Skeletal muscle satellite cell (primary cell): ENCODE measurements at regions not wholly inside any gene's neighbourhood (a gene's known extent, or its start where the extent isn't known, plus 50 kb on each side); places are given as distances from the start of the nearest gene placed in this dataset.

Experiments used
- H3K27me3 ChIP-seq: 2 replicates; pipeline ENCODE4 v1.7.0; 2013; ENCODE audit warnings: low read length; ENCODE audit not compliant: control insufficient read depth, insufficient read depth
- H3K36me3 ChIP-seq: 2 replicates; pipeline ENCODE4 v1.7.0; 2013; ENCODE audit warnings: mild to moderate bottlenecking, control low read depth, low read length; ENCODE audit not compliant: insufficient read depth
- H3K4me1 ChIP-seq: 2 replicates; pipeline ENCODE4 v1.7.0; 2013; ENCODE audit warnings: low read length; ENCODE audit not compliant: control insufficient read depth, insufficient read depth
- H3K4me2 ChIP-seq: 2 replicates; pipeline ENCODE4 v1.7.0; 2013; ENCODE audit warnings: mild to moderate bottlenecking, low read length
- H3K4me3 ChIP-seq: 2 replicates; pipeline ENCODE4 v1.7.0; 2013; ENCODE audit warnings: low read length
- H3K9ac ChIP-seq: 2 replicates; pipeline ENCODE4 v1.7.0; 2013; ENCODE audit warnings: mild to moderate bottlenecking, low read depth, low read length, moderate library complexity
- H3K9me3 ChIP-seq: replicated peaks from 2 replicates; pipeline ENCODE4 v1.7.0; 2013; ENCODE audit warnings: mild to moderate bottlenecking, control low read depth, low read length

- H3K4me3 ChIP-seq = no peak overlapping the region
- no peaks in the 10 kb centered on the region for H3K27me3 ChIP-seq
- H3K9ac ChIP-seq = no peak overlapping the region
- peaks cover 17% of the 10 kb centered on the region for H3K4me1 ChIP-seq
- no peak overlapping the region for H3K4me2 ChIP-seq
- no peaks in the 10 kb centered on the region for H3K36me3 ChIP-seq
- no peaks in the 10 kb centered on the region for H3K9me3 ChIP-seq
These were observed 128.7 kb upstream of the GLI2 start for GRCh38 chr2:120606931-120607330.

GRCh38 chr2:120607506-120607905 lies 128.2 kb upstream of the GLI2 start:
- H3K36me3 ChIP-seq = no peaks in the 10 kb centered on the region
- H3K9me3 ChIP-seq = no peaks in the 10 kb centered on the region
- no peak overlapping the region for H3K4me2 ChIP-seq
- H3K27me3 ChIP-seq = no peaks in the 10 kb centered on the region
- H3K4me1 ChIP-seq = peaks cover 18% of the 10 kb centered on the region
- H3K9ac ChIP-seq = no peak overlapping the region
- H3K4me3 ChIP-seq = no peak overlapping the region

GRCh38 chr2:120607996-120608395 lies 127.7 kb upstream of the GLI2 start:
- Histone ChIP-seq H3K9me3 (no peaks in the 10 kb centered on the region), H3K4me1 (peaks cover 23% of the 10 kb centered on the region), H3K36me3 (no peaks in the 10 kb centered on the region), H3K27me3 (no peaks in the 10 kb centered on the region), H3K9ac (no peak overlapping the region), H3K4me2 (no peak overlapping the region), H3K4me3 (no peak overlapping the region)

- Histone ChIP-seq H3K9me3 (no peaks in the 10 kb centered on the region), H3K4me2 (no peak overlapping the region), H3K4me3 (no peak overlapping the region), H3K9ac (no peak overlapping the region), H3K4me1 (peaks cover 35% of the 10 kb centered on the region), H3K36me3 (no peaks in the 10 kb centered on the region), H3K27me3 (no peaks in the 10 kb centered on the region)
These were observed 125.8 kb upstream of the GLI2 start for GRCh38 chr2:120609826-120610395.

- no peak overlapping the region for H3K4me2 ChIP-seq
- H3K4me1 ChIP-seq = peaks cover 35% of the 10 kb centered on the region
- no peak overlapping the region for H3K9ac ChIP-seq
- H3K9me3 ChIP-seq = no peaks in the 10 kb centered on the region
- H3K27me3 ChIP-seq = no peaks in the 10 kb centered on the region
- no peaks in the 10 kb centered on the region for H3K36me3 ChIP-seq
- no peak overlapping the region for H3K4me3 ChIP-seq
These were observed 124.7 kb upstream of the GLI2 start for GRCh38 chr2:120611016-120611415.

GRCh38 chr2:120611961-120612360 lies 123.7 kb upstream of the GLI2 start:
- Histone ChIP-seq H3K4me1 (peaks cover 36% of the 10 kb centered on the region), H3K4me3 (no peak overlapping the region), H3K9ac (no peak overlapping the region), H3K36me3 (no peaks in the 10 kb centered on the region), H3K9me3 (no peaks in the 10 kb centered on the region), H3K4me2 (no peak overlapping the region), H3K27me3 (no peaks in the 10 kb centered on the region)

GRCh38 chr2:120612471-120612870 lies 123.2 kb upstream of the GLI2 start:
- Histone ChIP-seq H3K9ac (no peak overlapping the region), H3K27me3 (no peaks in the 10 kb centered on the region), H3K4me2 (no peak overlapping the region), H3K9me3 (no peaks in the 10 kb centered on the region), H3K4me1 (peaks cover 36% of the 10 kb centered on the region), H3K36me3 (no peaks in the 10 kb centered on the region), H3K4me3 (no peak overlapping the region)

GRCh38 chr2:120612931-120613330 lies 122.7 kb upstream of the GLI2 start:
- Histone ChIP-seq H3K27me3 (no peaks in the 10 kb centered on the region), H3K4me2 (no peak overlapping the region), H3K36me3 (no peaks in the 10 kb centered on the region)

GRCh38 chr2:120613742-120614571 lies 121.7 kb upstream of the GLI2 start:
- H3K4me3 ChIP-seq = peak overlapping the region; percentile 41
- no peaks in the 10 kb centered on the region for H3K27me3 ChIP-seq
- H3K4me1 ChIP-seq = peaks cover 36% of the 10 kb centered on the region
- peak overlapping the region; percentile 63 for H3K9ac ChIP-seq
- H3K9me3 ChIP-seq = no peaks in the 10 kb centered on the region
- H3K4me2 ChIP-seq = peak overlapping the region; percentile 63
- no peaks in the 10 kb centered on the region for H3K36me3 ChIP-seq

More at GRCh38 chr2:120612931-120613330, 122.7 kb upstream of the GLI2 start:
- peaks cover 36% of the 10 kb centered on the region for H3K4me1 ChIP-seq
- H3K9me3 ChIP-seq = no peaks in the 10 kb centered on the region
- H3K4me3 ChIP-seq = no peak overlapping the region
- H3K9ac ChIP-seq = no peak overlapping the region

- no peaks in the 10 kb centered on the region for H3K36me3 ChIP-seq
These were observed 120.8 kb upstream of the GLI2 start for GRCh38 chr2:120614901-120615300.

GRCh38 chr2:120616261-120616660 lies 119.4 kb upstream of the GLI2 start:
- Histone ChIP-seq H3K27me3 (no peaks in the 10 kb centered on the region), H3K4me3 (no peak overlapping the region), H3K4me2 (no peak overlapping the region), H3K4me1 (peaks cover 47% of the 10 kb centered on the region), H3K9ac (no peak overlapping the region), H3K9me3 (no peaks in the 10 kb centered on the region), H3K36me3 (no peaks in the 10 kb centered on the region)

More at GRCh38 chr2:120614901-120615300, 120.8 kb upstream of the GLI2 start:
- no peaks in the 10 kb centered on the region for H3K9me3 ChIP-seq
- H3K27me3 ChIP-seq = no peaks in the 10 kb centered on the region
- H3K4me1 ChIP-seq = peaks cover 41% of the 10 kb centered on the region
- no peak overlapping the region for H3K4me3 ChIP-seq
- no peak overlapping the region for H3K9ac ChIP-seq
- no peak overlapping the region for H3K4me2 ChIP-seq

GRCh38 chr2:120617055-120617454 lies 118.6 kb upstream of the GLI2 start:
- H3K4me2 ChIP-seq = no peak overlapping the region
- no peak overlapping the region for H3K4me3 ChIP-seq
- no peaks in the 10 kb centered on the region for H3K36me3 ChIP-seq
- H3K9me3 ChIP-seq = no peaks in the 10 kb centered on the region
- no peaks in the 10 kb centered on the region for H3K27me3 ChIP-seq
- H3K9ac ChIP-seq = no peak overlapping the region
- H3K4me1 ChIP-seq = peaks cover 40% of the 10 kb centered on the region
